GM19468 (cell line): ENCODE measurements at regions not wholly inside any gene's neighbourhood (a gene's known extent, or its start where the extent isn't known, plus 50 kb on each side); places are given as distances from the start of the nearest gene placed in this dataset.

Experiments used
- ATAC-seq: cut with Tn5 transposase; IDR thresholded peaks from one replicate; pipeline ENCODE4 v1.9.1; 2021; ENCODE audit warnings: mild to moderate bottlenecking, moderate library complexity, moderate number of reproducible peaks; ENCODE audit not compliant: unreplicated experiment; ENCODE audit errors: extremely low read depth

DNA sequence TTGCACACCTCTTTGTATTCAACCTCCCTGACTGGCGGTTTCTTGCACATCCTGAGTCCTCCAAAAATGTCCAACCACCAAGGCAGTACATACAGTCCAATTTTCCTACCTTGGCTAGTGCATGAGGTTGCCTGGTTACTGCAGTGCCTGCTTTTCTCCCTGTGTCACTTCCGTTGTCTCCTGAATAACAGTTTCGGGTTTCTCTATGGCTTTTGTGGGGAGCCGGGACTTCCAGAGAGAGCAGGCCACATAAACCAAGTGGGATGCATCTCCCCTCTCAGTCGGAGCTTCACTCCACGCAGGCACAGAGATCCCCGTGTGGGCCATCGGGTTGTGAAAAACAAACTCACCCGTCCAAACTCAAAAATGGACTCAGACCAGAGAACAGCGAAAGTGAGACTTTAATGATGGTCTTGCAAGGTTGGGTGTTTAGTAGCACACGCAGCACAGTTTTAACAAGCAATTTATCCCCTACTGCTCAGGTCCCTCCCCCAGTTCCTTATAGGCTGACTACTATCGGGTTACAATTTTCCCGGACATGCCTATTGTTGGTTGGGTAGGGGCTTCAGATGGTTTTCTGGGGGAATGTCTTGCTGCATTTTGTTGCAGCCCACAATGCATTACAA lies 173.1 kb downstream of the POU4F1 start:
- ATAC-seq, result no peak

DNA sequence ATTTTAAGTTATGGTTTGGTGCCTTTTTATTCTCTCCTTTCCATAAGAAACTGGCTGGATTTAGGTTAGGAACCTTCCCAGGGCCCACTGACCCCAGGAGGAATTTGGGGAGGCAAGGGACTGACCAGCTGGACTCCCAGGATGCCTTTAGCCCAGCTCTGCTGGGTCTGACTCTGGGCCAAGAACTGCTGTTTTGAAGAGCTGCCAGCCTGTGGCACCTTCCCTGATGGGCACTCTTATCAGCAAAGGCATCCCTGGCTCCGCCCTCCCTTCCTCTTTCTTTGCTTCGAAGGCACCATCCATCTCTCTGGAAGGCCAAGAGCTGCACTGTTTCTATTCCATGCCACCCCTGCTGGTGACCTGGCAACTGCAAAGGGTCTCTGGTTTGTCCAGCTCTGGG lies 174.7 kb downstream of the POU4F1 start:
- no peak for ATAC-seq

DNA sequence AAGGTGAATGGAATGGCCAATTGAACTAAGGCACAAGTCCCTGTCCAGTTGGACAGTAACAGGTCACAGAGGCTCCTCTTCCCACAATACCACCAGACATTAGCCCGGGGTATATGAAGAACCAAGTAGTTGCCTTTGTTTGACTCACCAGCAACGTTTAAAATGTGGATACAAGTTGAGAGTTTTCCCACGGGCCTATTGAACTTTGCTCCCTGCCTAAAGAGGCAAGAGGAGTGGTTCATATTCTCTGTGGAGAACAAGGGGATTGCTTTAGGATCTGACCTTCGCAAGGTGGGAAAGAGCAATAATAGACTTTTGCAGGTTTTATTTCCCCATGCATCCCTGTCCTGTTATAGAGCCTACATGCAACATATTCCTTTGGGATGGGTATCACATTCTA lies 177.2 kb downstream of the POU4F1 start:
- ATAC-seq, result no peak

DNA sequence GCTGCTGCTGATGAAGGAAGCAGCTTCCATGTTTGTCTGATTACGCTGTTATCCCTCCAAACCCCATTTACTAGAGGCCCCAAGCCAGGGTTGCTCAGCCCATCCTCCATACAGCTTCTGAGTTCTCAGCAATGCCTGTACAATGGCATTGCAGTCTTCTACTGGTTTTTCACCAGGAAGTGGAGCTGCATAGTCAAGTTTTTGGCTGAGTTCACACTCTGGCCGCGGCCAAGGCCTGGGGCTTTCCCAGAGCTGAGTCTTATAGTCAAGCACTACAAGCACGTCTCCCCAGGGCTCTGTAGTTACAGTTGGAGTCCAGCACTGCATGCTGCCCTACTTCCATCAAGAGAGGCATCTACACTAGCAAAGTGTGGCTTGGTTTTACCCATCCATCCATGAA lies 182.5 kb downstream of the POU4F1 start:
- no peak for ATAC-seq

DNA sequence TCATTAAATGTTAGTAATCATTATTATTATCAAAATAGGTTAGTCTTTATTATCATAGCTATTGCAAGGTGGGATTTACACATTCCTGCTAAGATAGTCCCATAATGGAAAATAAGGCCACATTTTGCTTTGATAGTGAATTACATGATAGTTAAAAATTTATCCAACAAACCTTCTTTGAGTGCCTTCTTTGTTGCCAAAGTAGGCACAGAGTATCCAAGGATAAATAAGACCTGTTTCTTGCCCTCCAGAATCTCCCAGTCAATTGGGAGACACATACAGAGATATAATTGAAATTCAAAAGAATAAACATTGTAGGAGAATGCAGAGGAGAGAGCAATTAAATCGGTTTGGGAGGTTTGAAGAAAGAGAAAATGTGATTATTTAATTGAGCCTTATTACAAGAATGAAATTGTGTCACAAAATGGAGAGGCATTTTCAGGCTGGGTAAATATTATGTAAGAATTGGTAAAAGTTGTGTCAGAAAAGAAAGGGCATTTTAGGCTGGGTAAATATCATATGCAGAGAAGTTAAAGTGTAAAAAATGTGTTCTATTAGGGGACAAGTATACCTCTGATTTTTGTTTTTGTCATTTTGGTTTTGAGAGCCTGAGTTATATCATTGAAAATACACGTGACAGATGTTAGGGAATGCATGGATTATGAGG lies 189.3 kb downstream of the POU4F1 start:
- ATAC-seq, result no peak

DNA sequence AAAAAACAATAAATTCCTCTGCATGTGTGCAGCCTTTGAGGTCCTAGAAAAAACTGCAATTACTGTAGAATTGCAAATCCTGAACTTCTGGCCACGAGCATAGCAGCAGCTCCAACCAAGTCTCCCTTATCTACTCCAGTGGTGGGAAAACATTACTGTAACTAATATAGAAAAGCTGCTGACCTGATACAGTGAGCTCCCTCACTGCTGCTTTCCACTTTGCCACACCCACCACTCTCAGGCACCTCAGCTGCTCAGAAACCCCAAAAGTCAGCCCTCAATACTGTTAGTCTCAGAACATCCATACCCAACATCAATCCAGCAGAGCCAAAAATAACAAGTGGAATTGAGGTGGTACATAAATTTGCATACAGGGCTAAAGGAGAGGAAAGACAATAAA lies 192.5 kb downstream of the POU4F1 start:
- ATAC-seq, result no peak

DNA sequence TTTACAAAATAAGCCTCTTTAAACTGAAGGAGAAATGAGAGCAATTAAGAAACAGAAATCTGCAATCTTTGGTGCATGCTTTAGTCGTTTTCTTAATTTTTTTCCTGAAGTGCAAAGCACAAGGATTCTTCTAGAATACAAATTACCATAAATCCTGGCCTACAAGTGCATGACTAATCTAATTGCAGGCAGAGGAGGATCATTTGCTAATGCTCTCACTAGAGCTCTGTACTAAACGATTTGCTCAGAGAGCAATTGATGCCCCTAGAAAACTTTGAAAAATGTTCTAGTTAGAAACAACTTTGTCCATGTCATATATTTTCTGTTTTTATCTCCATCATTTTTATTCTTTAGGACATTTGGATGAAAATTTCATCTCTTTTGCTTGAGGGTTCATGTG lies 193.2 kb downstream of the POU4F1 start:
- no peak for ATAC-seq

DNA sequence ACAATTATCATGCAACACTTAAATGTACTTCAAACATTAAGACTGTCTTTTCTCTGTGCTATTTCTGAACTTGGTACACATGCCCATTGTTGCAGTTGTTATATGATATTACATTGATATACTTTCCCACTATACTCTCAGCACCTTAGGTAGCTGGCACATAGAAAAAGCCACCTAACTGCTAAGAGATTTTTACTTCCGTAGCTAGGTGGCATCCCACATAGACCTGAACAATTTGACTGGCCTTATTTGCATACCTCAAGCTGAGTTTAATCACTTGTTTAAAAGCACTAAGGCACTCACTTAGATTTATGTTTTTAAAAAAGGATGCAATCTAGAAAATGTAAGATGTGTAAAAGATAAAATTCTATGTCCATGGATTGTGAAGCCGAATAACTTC lies 194.2 kb downstream of the POU4F1 start:
- ATAC-seq, result peak; percentile 42

DNA sequence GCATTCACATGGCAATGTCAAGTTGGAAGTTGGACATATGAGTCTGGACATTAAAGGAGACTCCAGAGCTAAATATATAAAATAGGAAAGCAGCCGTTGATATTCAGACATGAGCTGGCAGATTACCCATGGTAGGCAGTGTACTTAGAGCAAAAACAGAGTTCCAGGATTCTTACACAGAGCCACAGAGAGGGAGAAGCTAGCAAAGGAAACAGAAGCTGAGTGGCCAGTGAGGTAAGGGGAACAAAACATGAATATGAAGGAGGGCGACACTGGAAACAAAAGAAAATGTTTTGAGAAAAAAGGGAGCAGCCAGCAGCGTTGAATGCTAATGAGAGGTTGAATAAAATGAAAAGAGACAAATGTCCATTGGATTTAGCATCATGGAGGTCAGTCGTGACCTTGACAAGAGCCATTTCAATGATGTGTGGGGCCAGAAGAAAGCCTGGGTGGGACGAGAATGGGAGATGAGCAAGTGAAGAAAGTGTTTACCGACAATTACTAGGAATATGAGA lies 198.4 kb downstream of the POU4F1 start:
- ATAC-seq, result no peak

DNA sequence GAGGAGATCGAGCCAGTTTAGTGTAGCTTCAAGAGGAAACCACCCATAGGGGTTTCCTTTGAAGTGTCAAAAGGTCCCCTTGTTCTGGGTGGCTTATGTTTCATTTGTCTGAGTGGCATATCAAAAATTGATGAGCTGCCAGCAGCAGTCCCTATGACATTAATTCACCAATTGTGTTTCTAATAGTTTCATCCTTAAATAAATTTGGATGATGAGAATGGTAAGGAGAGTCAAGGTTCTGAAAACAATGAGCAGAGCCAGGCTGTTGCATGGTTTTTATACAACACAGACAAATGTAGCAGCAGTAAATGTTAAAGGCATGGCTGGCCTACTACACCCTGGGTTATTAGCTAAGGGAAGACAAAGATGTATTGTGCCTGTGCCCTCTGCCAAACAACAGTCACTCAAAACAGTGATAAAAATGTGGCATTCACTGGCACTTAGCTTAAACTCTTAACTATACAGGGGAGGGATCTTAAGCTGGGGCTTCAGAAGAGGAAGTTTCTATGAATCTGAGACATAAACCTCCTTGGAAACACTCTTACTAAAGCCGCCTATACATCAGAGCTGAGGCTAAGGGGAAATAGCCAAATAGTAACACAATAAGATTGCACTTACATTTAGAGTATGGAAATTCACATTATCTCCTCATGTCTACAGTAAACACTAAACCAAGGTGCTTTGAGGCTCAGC lies 200.5 kb downstream of the POU4F1 start:
- ATAC-seq, result no peak

DNA sequence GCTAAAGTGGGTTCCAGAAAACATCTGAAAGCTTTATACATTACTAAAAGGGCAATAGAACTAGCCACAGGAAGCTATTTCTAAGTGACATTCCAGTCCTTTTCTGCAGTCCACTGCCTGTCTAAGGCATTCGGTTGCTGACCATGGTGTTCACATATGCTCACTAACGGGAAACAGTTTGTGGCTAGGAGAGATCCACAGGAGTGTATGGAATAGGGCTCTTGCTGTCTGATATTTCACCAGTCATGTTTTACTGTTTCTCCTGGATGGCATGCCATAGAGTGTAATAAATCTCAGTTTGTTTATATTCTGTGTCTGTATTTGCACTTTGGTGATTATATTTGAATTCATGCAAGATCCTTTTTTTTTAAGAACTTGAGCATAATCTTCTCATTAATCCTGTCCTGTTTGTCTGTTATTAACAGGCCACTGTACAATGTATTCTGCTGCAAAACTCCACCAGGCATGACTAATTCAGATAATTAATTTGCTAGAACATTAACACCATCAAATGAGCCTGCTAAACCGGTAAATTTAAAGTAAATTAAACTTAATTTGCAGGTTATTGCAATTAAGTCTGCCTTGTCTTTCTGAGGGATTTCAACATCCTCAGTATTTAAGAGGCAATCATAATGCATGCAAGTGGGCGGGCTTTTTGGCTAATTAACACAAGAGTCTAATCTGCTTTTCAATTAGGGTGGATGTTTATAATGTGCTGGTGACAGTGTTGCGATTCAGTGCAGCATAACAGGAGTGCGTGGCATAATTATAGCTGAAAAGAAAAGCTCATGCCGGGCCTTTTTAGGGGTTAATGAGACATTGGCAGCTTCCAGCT lies 201.3 kb downstream of the POU4F1 start:
- ATAC-seq, result no peak

DNA sequence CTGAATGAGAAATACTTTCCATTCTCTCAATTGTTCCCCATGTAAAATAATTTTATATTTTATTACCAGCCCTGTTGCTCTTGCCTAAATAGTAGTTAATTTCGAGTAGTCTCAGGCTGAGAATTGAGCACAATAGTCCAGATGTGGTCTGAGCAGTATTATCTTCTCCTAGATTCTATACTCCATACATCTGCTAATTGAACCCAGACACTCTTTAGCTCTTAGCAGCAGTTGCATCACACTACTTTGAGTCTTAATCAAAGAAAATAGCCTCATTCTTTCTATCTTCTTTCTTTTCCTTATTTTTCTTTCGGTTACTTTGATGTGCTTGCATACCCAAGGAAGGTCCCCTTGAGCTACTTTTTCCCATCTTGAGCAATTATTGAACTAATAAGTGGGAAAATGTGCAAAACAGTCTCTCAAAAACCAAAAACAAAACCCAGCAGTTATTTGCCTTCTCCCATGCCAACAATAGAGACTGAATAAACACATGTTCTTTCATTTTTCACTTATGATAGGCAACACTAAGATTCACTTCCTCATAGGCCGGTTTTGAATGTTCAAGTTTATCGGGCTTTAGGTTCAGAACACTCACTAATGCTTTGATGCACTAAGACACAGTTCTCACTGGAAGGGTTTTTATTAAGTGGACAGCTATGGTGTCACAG lies 204.5 kb downstream of the POU4F1 start:
- ATAC-seq, result peak; percentile 98

DNA sequence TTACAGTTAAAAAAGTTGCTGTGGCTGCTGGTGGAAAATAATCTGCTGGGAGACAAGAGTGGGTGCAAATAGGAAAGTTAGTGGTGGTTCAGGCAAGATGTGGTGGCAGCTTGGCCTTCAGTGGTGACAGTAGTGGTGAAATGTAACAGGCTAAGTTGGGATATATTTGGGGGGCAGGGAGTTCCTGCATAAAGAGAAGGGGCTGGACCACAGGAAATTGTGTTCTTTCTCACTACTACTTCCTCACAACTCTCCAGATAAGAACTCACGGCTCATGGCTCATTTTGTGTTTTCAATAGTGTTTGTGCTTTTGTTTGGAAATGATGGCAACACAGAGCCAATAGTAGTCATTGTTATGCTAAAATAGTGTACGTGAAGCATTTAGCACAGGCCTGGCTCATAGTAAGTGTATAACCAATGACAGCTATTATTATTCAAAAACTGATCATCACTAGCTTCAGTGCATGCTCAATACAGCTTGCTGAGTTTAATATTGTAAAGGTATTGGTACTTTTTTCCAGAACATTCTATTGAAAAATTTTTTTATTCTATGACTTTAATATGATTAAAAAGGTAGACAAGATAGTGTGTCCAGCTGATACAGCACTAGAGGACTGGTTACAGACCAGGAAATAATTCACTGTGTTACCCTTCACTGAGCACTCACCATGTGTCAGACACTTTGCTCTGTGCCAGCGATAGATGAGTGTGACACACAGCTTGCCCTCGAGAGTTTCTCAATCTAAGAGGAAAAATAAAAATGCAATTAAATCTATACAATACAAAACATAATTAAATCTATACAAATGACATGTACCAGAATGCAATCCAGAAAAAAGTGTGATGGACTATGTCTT lies 209.8 kb downstream of the POU4F1 start:
- no peak for ATAC-seq

DNA sequence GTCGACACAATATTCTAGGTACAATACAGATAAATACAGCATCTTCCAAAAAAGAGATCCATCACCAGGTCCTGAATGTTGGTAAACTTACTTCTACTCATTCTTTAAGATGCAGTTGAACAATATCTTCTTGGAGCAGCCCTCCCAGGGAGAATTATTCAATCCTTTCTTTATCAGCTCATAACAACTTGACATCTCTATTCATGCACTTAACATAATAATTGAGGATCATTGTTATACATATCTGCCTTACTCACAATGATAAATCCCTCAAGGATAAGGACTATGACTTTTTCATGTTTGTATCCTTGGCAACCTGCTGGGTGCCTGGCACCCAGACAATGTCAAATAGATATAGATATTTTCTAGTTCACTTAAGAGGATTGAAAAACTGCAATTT lies 219.5 kb downstream of the POU4F1 start:
- ATAC-seq, result no peak

DNA sequence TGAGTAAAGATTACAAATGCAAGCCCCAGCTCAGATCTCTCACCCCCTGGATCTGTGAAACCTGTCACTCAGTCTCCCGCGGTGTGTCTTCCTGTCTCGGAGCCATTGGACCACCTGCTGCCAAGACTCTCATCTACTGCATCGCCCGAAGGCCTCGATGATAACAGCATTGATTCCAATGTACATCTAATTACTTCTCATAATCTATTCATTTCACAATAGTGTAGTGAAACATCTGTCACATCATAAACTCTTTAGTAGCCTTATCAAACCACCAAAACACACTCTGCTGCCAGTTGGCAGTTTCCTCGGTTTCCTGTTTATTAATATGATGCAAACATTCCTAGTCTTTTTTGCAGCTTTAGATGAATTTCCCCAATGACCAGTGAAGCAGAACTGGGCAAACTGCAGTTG lies 220.3 kb downstream of the POU4F1 start:
- no peak for ATAC-seq

DNA sequence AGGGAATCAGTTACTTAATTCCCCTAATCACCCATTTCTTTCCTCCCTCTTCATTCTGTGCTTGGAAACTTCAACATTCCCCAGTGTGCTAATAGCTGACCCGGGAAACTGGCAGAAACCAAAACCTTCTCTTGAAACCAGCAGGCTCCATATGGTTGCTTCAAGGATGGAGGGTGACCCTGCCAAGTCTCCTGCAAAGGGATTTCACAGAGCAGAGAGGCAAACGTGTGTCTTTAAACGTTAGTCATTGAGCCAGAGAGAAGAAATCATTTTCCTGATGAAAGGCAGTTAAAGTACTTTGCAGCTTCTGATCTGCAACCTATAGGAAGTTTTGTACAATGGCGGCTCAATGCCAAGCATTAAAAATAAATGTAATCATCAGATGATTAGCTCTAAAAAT lies 220.9 kb downstream of the POU4F1 start:
- ATAC-seq, result no peak

DNA sequence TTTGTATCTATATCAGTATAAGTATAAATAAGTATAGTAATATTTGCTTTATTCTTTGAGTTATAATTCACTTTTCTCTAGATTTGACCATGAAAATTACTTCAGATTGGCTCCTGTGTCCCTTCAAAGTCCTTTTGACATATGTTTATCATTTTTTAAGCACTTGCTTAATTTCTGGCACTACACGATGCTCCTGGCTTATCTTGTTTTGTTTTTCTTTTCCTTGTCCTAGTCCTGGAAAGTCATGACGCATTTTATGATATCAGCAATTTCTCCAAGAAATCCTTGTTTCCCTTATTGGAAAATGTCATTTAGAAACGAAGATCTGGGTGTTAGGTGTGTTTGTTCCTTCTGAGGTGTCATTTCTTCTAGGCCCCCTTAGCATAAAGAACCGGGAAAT lies 226.5 kb downstream of the POU4F1 start:
- ATAC-seq, result no peak

DNA sequence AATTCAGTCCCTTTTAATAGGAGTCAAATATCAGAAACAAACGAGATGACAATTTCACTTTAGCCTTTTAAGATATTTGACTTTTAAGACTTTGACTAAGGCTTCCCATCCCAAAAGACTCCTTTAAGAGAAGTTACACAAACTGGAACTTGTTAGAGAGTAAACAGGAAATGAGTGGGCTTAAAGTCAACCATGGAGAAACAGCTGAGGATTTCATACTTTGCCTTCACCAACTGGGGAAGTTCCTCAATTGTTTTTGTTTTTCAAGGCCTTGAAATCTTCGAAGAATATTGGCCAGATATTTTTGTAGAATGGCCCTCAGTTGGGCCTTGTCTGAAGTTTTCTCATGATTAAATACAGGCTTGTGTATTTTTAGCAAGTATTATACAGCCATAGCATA lies 227.3 kb downstream of the POU4F1 start:
- ATAC-seq, result no peak

DNA sequence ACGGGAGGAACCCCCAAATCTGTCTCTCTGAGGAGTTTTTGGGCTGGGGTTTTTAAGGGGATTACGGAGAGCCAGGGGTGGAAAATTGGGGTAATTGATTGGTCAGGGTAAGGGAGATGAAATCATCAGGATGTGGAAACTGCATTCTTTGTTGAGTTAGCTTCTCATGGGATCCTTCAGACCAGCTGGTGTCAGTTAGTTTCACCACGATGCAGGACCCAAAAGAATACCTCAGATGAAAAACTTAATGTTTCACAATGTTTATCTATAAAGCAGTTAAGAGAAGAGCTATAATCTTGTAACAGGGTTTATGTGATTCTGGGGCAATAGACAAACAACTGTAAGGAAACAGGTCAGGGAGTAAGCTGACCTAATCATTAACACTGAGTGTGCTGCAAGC lies 230.8 kb downstream of the POU4F1 start:
- ATAC-seq, result no peak
